Right atrium auricular region (tissue), 2 donors: ENCODE measurements at regions not wholly inside any gene's neighbourhood (a gene's known extent, or its start where the extent isn't known, plus 50 kb on each side); places are given as distances from the start of the nearest gene placed in this dataset.
A peak's percentile ranks its signal among the peaks of the same experiment; 100 is the strongest.

Experiments
- DNase-seq: peaks from one replicate; pipeline ENCODE4 v3.0.0-alpha.2; 2019; ENCODE audit warnings: low spot score
- H3K27ac ChIP-seq, 2 donors: fragments of 200-600 bp; sonication (generic); 1 replicate in 1 of 2; 2 replicates in 1 of 2; pipeline ENCODE4 v1.5.1; 2016 to 2019
- H3K27me3 ChIP-seq, 2 donors: fragments of 200-600 bp; sonication (generic); one replicate each; pipeline versions ENCODE4 v1.5.1 to v1.6.0; 2017 to 2019
- H3K36me3 ChIP-seq: fragments of 200-600 bp; sonication (generic); one replicate; pipeline ENCODE4 v1.5.1; 2016
- H3K4me1 ChIP-seq, 2 donors: fragments of 200-600 bp; sonication (generic); one replicate each; pipeline versions ENCODE4 v1.5.1 to v1.6.0; 2017 to 2019
- H3K4me3 ChIP-seq, 2 donors: fragments of 200-600 bp; sonication (generic); 1 replicate in 1 of 2; 2 replicates in 1 of 2; pipeline ENCODE4 v1.5.1; 2017 to 2019; ENCODE audit warnings: mild to moderate bottlenecking in 1 of 2, moderate library complexity in 1 of 2
- H3K9me3 ChIP-seq, 2 donors: fragments of 200-600 bp; sonication (generic); one replicate each; pipeline ENCODE4 v1.5.1; 2019
- CTCF ChIP-seq, 2 donors: fragments of 200-600 bp; sonication (generic); IDR thresholded peaks; one replicate each; pipeline ENCODE4 v1.5.1; 2019; ENCODE audit warnings: antibody characterized with exemption in 2 of 2

- no peak for DNase-seq
- no peak for TF ChIP-seq CTCF (IDR thresholded peaks at IDR 0.05)
- Histone ChIP-seq H3K27me3 (no peaks in the 10 kb centered on the region), H3K27ac (peak overlapping the region in 1 of 2 donors; percentile 0), H3K4me1 (peaks cover 0 to 18% of the 10 kb centered on the region in 2 donors), H3K36me3 (no peaks in the 10 kb centered on the region), H3K9me3 (no peaks in the 10 kb centered on the region), H3K4me3 (no peak overlapping the region)
Observed at GRCh38 chr1:192747301-192747700, 61.5 kb upstream of the RGS2 start.

- DNase-seq, result no peak
Observed at GRCh38 chr1:192747943-192748342, 60.9 kb upstream of the RGS2 start.

GRCh38 chr1:192749349-192749748 lies 59.5 kb upstream of the RGS2 start:
- Histone ChIP-seq H3K27ac (peak overlapping the region in 1 of 2 donors; percentile 23), H3K9me3 (no peaks in the 10 kb centered on the region)

More at GRCh38 chr1:192747943-192748342, 60.9 kb upstream of the RGS2 start:
- TF ChIP-seq CTCF (IDR thresholded peaks at IDR 0.05), result no peak
- H3K36me3 ChIP-seq, result no peaks in the 10 kb centered on the region
- H3K4me1 ChIP-seq, result peaks cover 0 to 18% of the 10 kb centered on the region in 2 donors
- H3K27ac ChIP-seq, result peak overlapping the region in 1 of 2 donors; percentile 0
- no peaks in the 10 kb centered on the region for H3K27me3 ChIP-seq
- no peak overlapping the region for H3K4me3 ChIP-seq
- H3K9me3 ChIP-seq, result no peaks in the 10 kb centered on the region

GRCh38 chr1:192751260-192751659 lies 57.6 kb upstream of the RGS2 start:
- Histone ChIP-seq H3K27me3 (no peaks in the 10 kb centered on the region), H3K4me1 (peaks cover 0 to 18% of the 10 kb centered on the region in 2 donors), H3K9me3 (no peaks in the 10 kb centered on the region), H3K36me3 (no peaks in the 10 kb centered on the region), H3K4me3 (no peak overlapping the region), H3K27ac (no peak overlapping the region)
- no peak for DNase-seq
- no peak for TF ChIP-seq CTCF (IDR thresholded peaks at IDR 0.05)

More at GRCh38 chr1:192749349-192749748, 59.5 kb upstream of the RGS2 start:
- no peak for TF ChIP-seq CTCF (IDR thresholded peaks at IDR 0.05)
- no peak for DNase-seq
- H3K27me3 ChIP-seq, result no peaks in the 10 kb centered on the region
- H3K4me1 ChIP-seq, result peaks cover 0 to 18% of the 10 kb centered on the region in 2 donors
- no peaks in the 10 kb centered on the region for H3K36me3 ChIP-seq
- no peak overlapping the region for H3K4me3 ChIP-seq

- no peak overlapping the region for H3K27ac ChIP-seq
- no peaks in the 10 kb centered on the region for H3K36me3 ChIP-seq
- no peaks in the 10 kb centered on the region for H3K4me1 ChIP-seq
- H3K4me3 ChIP-seq, result no peak overlapping the region
- TF ChIP-seq CTCF (IDR thresholded peaks at IDR 0.05), result no peak
- no peak for DNase-seq
- no peaks in the 10 kb centered on the region for H3K27me3 ChIP-seq
- no peaks in the 10 kb centered on the region for H3K9me3 ChIP-seq
Observed at GRCh38 chr1:192756314-192756713, 52.5 kb upstream of the RGS2 start.

DNA sequence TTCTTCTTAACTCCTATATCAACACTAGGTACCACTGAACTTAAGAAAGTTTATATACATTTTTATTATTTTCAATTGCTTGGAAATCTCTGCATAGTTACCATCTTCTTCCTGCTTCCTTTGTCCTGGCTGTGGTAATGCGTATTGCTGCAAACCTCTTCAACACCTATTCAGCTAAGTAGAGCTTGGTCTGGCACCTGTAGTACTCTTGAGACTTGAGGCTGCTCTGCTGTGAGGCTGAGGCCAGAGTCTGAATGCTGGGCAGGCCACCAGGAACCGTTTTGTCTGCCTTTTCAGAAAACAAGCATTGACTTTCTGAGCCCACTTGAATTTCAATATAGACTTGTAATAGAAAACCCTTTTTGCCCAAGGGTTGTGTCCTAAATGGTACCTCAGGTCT lies 52.0 kb upstream of the RGS2 start:
- Histone ChIP-seq H3K27me3 (no peaks in the 10 kb centered on the region), H3K4me1 (no peaks in the 10 kb centered on the region), H3K9me3 (no peaks in the 10 kb centered on the region), H3K36me3 (no peaks in the 10 kb centered on the region), H3K27ac (no peak overlapping the region), H3K4me3 (no peak overlapping the region)
- DNase-seq, result no peak
- TF ChIP-seq CTCF (IDR thresholded peaks at IDR 0.05), result no peak
